GM21367 (cell line): ENCODE measurements at regions not wholly inside any gene's neighbourhood (a gene's known extent, or its start where the extent isn't known, plus 50 kb on each side); places are given as distances from the start of the nearest gene placed in this dataset.
"Not testable (repeated sequence)": the region's sequence is repeated elsewhere in the genome, so short reads cannot be mapped to it uniquely, and the experiment has no call there.

Experiments
- ATAC-seq: cut with Tn5 transposase; IDR thresholded peaks from one replicate; pipeline ENCODE4 v1.9.1; 2021; ENCODE audit not compliant: unreplicated experiment

DNA sequence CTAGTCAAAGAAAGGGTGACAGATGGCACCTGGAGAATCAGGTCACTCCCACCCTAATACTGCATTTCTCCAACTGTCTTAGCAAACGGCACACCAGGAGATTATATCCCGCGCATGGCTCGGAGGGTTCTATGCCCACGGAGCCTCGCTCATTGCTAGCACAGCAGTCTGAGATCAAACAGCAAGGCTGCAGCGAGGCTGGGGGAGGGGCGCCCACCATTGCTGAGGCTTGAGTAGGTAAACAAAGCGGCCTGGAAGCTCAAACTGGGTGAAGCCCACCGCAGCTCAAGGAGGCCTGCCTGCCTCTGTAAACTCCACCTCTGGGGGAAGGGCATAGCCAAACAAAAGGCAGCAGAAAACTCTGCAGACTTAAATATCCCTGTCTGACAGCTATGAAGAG is 268.1 kb upstream of the GRM3 start:
- ATAC-seq: not testable (repeated sequence)

DNA sequence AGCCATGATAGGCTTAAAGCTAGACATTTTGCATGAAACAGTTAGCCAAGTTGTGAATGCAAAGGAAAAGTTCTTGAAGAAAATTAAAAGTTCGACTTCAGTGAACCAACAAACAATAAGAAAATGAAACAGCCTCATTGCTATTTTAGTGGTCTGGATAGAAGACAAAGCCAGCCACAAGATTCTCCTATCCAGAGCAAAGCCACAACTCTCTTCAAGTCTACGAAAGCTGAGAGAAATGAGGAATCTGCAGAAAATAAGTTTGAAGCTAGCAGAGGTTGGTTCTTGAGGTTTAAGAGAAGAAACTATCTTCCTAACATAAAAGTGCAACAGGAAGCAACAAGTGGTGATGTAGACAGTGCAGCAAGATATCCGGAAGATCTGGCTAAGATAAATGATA is 271.4 kb upstream of the GRM3 start:
- ATAC-seq: no peak

- no peak for ATAC-seq
Observed at GRCh38 chr7:86366946-86367345, 276.8 kb upstream of the GRM3 start.

DNA sequence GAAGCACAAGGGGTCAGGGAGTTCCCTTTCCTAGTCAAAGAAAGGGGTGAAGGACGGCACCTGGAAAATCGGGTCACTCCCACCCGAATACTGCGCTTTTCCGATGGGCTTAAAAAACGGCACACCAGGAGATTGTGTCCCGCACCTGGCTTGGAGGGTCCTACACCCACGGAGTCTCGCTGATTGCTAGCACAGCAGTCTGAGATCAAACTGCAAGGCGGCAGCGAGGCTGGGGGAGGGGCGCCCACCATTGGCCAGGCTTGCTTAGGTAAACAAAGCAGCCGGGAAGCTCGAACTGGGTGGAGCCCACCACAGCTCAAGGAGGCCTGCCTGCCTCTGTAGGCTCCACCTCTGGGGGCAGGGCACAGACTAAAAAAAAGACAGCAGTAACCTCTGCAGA is 303.3 kb upstream of the GRM3 start:
- not testable (repeated sequence) for ATAC-seq

GRCh38 chr7:86339051-86339450 is 304.7 kb upstream of the GRM3 start:
- ATAC-seq: no peak

GRCh38 chr7:86328801-86329433 is 314.8 kb upstream of the GRM3 start:
- no peak for ATAC-seq

GRCh38 chr7:86326847-86327246 is 316.9 kb upstream of the GRM3 start:
- ATAC-seq: no peak

GRCh38 chr7:86320889-86321288 is 322.8 kb upstream of the GRM3 start:
- no peak for ATAC-seq

GRCh38 chr7:86320341-86320740 is 323.4 kb upstream of the GRM3 start:
- no peak for ATAC-seq

DNA sequence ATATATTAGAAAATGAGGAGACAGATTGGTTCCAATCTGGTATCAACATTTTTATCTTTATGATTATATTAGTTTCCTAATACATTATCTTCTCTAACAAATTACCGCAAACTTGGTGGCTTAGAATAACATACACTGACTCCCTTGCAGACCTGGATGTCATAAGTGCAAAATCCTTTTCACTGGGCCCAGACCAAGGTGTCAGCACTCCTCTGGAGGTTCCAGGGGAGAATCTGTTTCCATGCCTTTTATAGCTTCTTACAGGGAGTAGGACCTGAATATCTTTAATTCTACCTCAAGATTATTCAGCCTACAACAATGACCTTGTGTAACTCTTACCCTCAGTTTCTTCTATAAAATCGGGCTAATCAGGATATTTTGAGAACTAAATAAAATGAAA is 329.9 kb upstream of the GRM3 start:
- ATAC-seq: no peak

DNA sequence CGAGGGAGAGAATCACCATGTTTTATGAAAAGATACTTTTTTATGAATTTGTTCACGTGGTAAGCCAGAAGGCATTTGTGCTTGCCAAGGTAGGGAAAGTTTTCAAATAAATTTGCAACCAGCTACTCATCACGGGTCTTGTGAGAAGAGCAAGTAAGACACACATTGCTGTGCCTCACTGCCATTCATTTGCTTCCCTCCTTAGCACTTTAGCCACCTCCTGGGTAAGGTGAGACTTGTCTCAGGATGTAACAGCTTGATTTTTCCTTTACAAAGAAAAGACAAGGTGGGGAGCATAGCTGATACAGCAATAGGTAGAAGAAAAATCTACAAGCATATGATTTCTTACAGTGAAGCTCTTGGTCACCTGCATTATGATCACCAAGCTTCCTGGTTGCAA is 342.4 kb upstream of the GRM3 start:
- ATAC-seq: no peak

DNA sequence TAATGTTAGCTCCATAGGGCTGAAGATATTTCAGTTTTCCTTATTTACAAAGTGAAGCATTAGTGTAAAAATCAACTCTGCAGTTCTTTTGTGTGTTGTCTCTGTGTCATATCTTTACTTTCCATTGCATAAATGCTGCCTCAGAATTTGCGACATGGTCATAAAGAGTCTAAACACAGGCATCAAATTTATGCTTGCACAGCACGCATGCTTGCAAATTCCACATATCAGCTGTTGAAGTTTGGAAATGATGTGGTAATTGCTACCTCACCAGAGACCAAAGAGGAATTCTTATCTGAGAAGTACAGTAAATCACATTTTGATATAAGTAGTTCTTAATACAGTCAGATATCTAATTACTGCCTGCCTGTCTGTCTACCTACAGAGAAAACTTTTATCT is 348.2 kb upstream of the GRM3 start:
- ATAC-seq: no peak

GRCh38 chr7:86282014-86282682 is 361.6 kb upstream of the GRM3 start:
- no peak for ATAC-seq

GRCh38 chr7:86280150-86280549 is 363.6 kb upstream of the GRM3 start:
- ATAC-seq: no peak

DNA sequence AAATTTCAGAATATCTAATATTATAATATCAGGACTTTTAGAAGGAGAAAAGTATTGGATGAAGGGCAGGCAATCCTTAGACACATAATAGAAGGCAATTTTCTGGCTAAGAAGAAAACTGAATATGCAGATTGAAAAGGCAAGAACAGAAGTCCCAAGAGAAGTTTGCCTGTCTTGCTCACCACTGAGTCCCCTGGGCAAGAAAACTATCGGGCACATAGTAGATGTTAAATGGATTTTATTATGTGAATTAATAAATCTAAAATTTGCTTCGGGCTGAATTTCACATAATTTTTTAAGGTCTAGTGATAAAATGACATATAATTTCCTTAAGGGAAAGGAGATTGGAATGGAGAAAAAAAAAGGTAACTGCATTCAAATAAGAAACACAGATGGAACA is 380.9 kb upstream of the GRM3 start:
- ATAC-seq: no peak

GRCh38 chr7:86257894-86258293 is 385.8 kb upstream of the GRM3 start:
- ATAC-seq: no peak

DNA sequence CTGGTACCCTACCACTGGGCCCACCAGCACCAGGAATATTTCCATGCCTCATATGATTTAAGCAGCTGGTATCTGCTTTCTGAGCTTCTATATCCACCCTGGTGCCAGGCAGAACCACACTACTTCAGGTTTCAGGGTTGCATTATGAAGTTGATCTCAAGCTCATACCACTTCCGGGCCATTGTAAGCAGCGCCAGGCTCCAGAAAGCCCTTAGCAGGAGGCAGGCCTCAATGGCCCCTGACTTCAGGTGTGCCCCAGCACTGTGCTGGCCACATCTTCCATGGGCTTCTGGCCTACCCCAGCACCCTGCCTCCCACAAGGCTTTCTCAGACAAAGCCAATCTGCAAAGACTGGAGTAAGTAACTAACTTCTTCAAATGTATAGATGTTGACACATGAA is 391.3 kb upstream of the GRM3 start:
- ATAC-seq: no peak

DNA sequence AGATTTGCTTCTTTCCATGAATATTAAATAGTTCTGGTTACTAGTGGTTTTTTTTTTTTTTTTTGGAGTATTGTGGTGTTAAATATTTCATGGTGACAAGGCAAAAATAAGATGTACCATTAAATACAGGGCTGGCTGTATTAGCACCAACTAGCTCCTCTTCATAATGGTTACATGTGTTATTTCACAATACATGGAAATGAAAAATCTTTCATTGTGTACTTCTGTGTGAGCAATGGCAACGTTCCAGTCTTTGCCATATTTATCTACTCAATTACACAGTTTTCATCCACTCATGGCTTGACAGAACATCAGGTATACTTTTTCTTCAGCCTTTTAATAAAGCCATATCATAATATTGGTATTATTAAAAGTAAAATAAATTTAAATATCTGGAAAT is 394.7 kb upstream of the GRM3 start:
- no peak for ATAC-seq

GRCh38 chr7:86243171-86243570 is 400.5 kb upstream of the GRM3 start:
- ATAC-seq: no peak

GRCh38 chr7:86226191-86226590 is 417.5 kb upstream of the GRM3 start:
- no peak for ATAC-seq

- ATAC-seq: no peak
Observed at GRCh38 chr7:86222806-86223205, 420.9 kb upstream of the GRM3 start.

GRCh38 chr7:86214734-86215133 is 429.0 kb upstream of the GRM3 start:
- ATAC-seq: no peak

GRCh38 chr7:86212976-86213375 is 430.7 kb upstream of the GRM3 start:
- ATAC-seq: no peak
